GM23338 (cell line): ENCODE measurements at regions not wholly inside any gene's neighbourhood (a gene's known extent, or its start where the extent isn't known, plus 50 kb on each side); places are given as distances from the start of the nearest gene placed in this dataset.
A peak's percentile ranks its signal among the peaks of the same experiment; 100 is the strongest.

Source experiments
- ATAC-seq: fragments of 200-7000 bp; cut with Tn5 transposase; 3 replicates; pipeline ENCODE4 v1.9.1; 2020
- DNase-seq: peaks from one replicate; pipeline ENCODE4 v3.0.0-alpha.2; 2015; ENCODE audit warnings: low spot score
- H2AFZ ChIP-seq: fragments of 200-600 bp; sonication (generic); 2 replicates; pipeline ENCODE4 v1.8.0; 2016; ENCODE audit warnings: antibody characterized with exemption, mild to moderate bottlenecking, moderate library complexity
- H3F3A ChIP-seq: fragments of 200-600 bp; sonication (generic); replicated peaks from 2 replicates; pipeline ENCODE4 v1.8.0; 2017; ENCODE audit warnings: antibody characterized with exemption, mixed run types, low read depth
- H3K27ac ChIP-seq: fragments of 200-600 bp; sonication (generic); 2 replicates; pipeline ENCODE4 v1.6.1; 2016; ENCODE audit warnings: low read depth
- H3K27me3 ChIP-seq: fragments of 200-600 bp; sonication (generic); 2 replicates; pipeline ENCODE4 v1.8.0; 2016; ENCODE audit warnings: mild to moderate bottlenecking, mixed run types, moderate library complexity; ENCODE audit not compliant: insufficient read depth
- H3K36me3 ChIP-seq: fragments of 200-600 bp; sonication (generic); 2 replicates; pipeline ENCODE4 v1.8.0; 2016; ENCODE audit warnings: mild to moderate bottlenecking; ENCODE audit not compliant: insufficient read depth
- H3K4me1 ChIP-seq: fragments of 200-600 bp; sonication (generic); 2 replicates; pipeline ENCODE4 v1.8.0; 2016; ENCODE audit warnings: mild to moderate bottlenecking, moderate library complexity; ENCODE audit not compliant: insufficient read depth
- H3K4me2 ChIP-seq: fragments of 200-600 bp; sonication (generic); 2 replicates; pipeline ENCODE4 v1.7.1; 2017; ENCODE audit warnings: mixed run types
- H3K4me3 ChIP-seq: fragments of 200-600 bp; sonication (generic); 2 replicates; pipeline ENCODE4 v1.6.1; 2016; ENCODE audit warnings: mixed run types
- H3K79me2 ChIP-seq: fragments of 200-600 bp; sonication (generic); replicated peaks from 2 replicates; pipeline ENCODE4 v1.8.0; 2017; ENCODE audit warnings: mild to moderate bottlenecking; ENCODE audit not compliant: insufficient read depth
- H3K9me2 ChIP-seq: fragments of 200-600 bp; sonication (generic); 2 replicates; pipeline ENCODE4 v1.8.0; 2017; ENCODE audit not compliant: insufficient read depth
- H4K20me1 ChIP-seq: fragments of 200-600 bp; sonication (generic); replicated peaks from 2 replicates; pipeline ENCODE4 v1.8.0; 2017; ENCODE audit warnings: mild to moderate bottlenecking; ENCODE audit not compliant: insufficient read depth
- H3K27ac Mint-ChIP-seq: 2 replicates; pipeline ENCODE4 v1.8.0; 2020; ENCODE audit warnings: inconsistent platforms, mild to moderate bottlenecking, moderate library complexity, mixed read lengths
- H3K27me3 Mint-ChIP-seq: 3 replicates; pipeline ENCODE4 v1.8.0; 2022; ENCODE audit warnings: low read depth, mild to moderate bottlenecking, moderate library complexity, mixed read lengths, inconsistent platforms; ENCODE audit not compliant: insufficient read depth, poor library complexity
- H3K36me3 Mint-ChIP-seq: 3 replicates; pipeline ENCODE4 v1.8.0; 2021; ENCODE audit warnings: low read depth, mild to moderate bottlenecking, inconsistent platforms, moderate library complexity, mixed read lengths
- H3K4me1 Mint-ChIP-seq: 3 replicates; pipeline ENCODE4 v1.8.0; 2020; ENCODE audit warnings: mild to moderate bottlenecking, inconsistent platforms, mixed read lengths
- H3K4me3 Mint-ChIP-seq: 3 replicates; pipeline ENCODE4 v1.8.0; 2021; ENCODE audit warnings: moderate library complexity, mild to moderate bottlenecking, inconsistent platforms, mixed read lengths
- H3K9me3 Mint-ChIP-seq: 3 replicates; pipeline ENCODE4 v1.8.0; 2020; ENCODE audit warnings: moderate library complexity, mild to moderate bottlenecking, inconsistent platforms, mixed read lengths
- CREB1 ChIP-seq: fragments of 250-450 bp; sonication (Bioruptor Pico); IDR thresholded peaks from 2 replicates; pipeline ENCODE4 v1.5.0; 2020; ENCODE audit warnings: low read depth, mild to moderate bottlenecking, moderate library complexity
- EZH2 ChIP-seq: fragments of 200-600 bp; sonication (generic); IDR thresholded peaks from one replicate; pipeline ENCODE4 v1.8.0; 2017; ENCODE audit warnings: antibody characterized with exemption, mild to moderate bottlenecking, low read depth; ENCODE audit not compliant: unreplicated experiment
- EZH2phosphoT487 ChIP-seq: fragments of 200-600 bp; sonication (generic); IDR thresholded peaks from one replicate; pipeline ENCODE4 v1.8.1; 2018; ENCODE audit warnings: antibody characterized with exemption; ENCODE audit not compliant: unreplicated experiment
- JUNB ChIP-seq: IDR thresholded peaks from one replicate; pipeline ENCODE4 v1.6.1; 2016; ENCODE audit warnings: antibody characterized with exemption; ENCODE audit not compliant: unreplicated experiment
- NANOG ChIP-seq: IDR thresholded peaks from 2 replicates; pipeline ENCODE4 v1.6.1; 2016; ENCODE audit warnings: antibody characterized with exemption, borderline replicate concordance
- POLR2AphosphoS5 ChIP-seq: IDR thresholded peaks from 2 replicates; pipeline ENCODE4 v1.6.1; 2016; ENCODE audit warnings: antibody characterized with exemption, low read depth
- REST ChIP-seq: IDR thresholded peaks from one replicate; pipeline ENCODE4 v1.6.1; 2018; ENCODE audit warnings: antibody characterized with exemption; ENCODE audit not compliant: unreplicated experiment
- STAT1 ChIP-seq: IDR thresholded peaks from one replicate; pipeline ENCODE4 v1.6.1; 2016; ENCODE audit warnings: antibody characterized with exemption; ENCODE audit not compliant: unreplicated experiment
- ZNF114 ChIP-seq: fragments of 250-450 bp; sonication (Bioruptor Pico); IDR thresholded peaks from 2 replicates; pipeline ENCODE4 v1.5.0; 2020; ENCODE audit warnings: mild to moderate bottlenecking, moderate library complexity
- ZNF331 ChIP-seq: fragments of 250-450 bp; sonication (Bioruptor Pico); IDR thresholded peaks from 2 replicates; pipeline ENCODE4 v1.5.0; 2020; ENCODE audit warnings: low read depth, mild to moderate bottlenecking, moderate library complexity
- TF ChIP-seq, protein P1 (sequence below): fragments of 250-450 bp; sonication (Bioruptor Pico); IDR thresholded peaks from 2 replicates; pipeline ENCODE4 v1.5.0; 2020; ENCODE audit warnings: mild to moderate bottlenecking, moderate library complexity

- peaks cover 3% of the 10 kb centered on the region; the same call in 1 of the 3 replicates for H3K9me3 Mint-ChIP-seq
- H3K4me2 ChIP-seq = peak overlapping the region; percentile 57; the same call in 1 of the 2 replicates
- H3K4me3 Mint-ChIP-seq = peak overlapping the region; percentile 3; the same call in 1 of the 3 replicates
- TF ChIP-seq STAT1 (no peak), JUNB (no peak)
- H3K36me3 ChIP-seq = no peaks in the 10 kb centered on the region
- no peak overlapping the region for H3K27ac ChIP-seq
- no peak overlapping the region for H3K27ac Mint-ChIP-seq
- no peaks in the 10 kb centered on the region for H3K27me3 ChIP-seq
- ATAC-seq = peak; percentile 82
- peak overlapping the region; percentile 17; the same call in 1 of the 2 replicates for H3K4me3 ChIP-seq
- H3K4me1 ChIP-seq = peaks cover 11% of the 10 kb centered on the region
- H4K20me1 ChIP-seq = no peaks in the 10 kb centered on the region
- H3F3A ChIP-seq = no peaks in the 10 kb centered on the region
- peaks cover 27% of the 10 kb centered on the region for H3K27me3 Mint-ChIP-seq
- H2AFZ ChIP-seq = peak overlapping the region; percentile 89
- H3K4me1 Mint-ChIP-seq = peaks cover 33% of the 10 kb centered on the region
- no peaks in the 10 kb centered on the region for H3K79me2 ChIP-seq
- no peaks in the 10 kb centered on the region for H3K36me3 Mint-ChIP-seq
- peak; percentile 47 for DNase-seq
- no peaks in the 10 kb centered on the region for H3K9me2 ChIP-seq
These were observed 69.6 kb downstream of the ADRA2C start for GRCh38 chr4:3835527-3836405.

- peaks cover 27% of the 10 kb centered on the region for H3K27me3 Mint-ChIP-seq
- H3K9me3 Mint-ChIP-seq = peaks cover 3% of the 10 kb centered on the region; the same call in 1 of the 3 replicates
- Histone ChIP-seq H3K4me2 (peak overlapping the region; percentile 57; the same call in 1 of the 2 replicates), H3F3A (no peaks in the 10 kb centered on the region), H3K9me2 (no peaks in the 10 kb centered on the region), H3K27ac (no peak overlapping the region), H3K27me3 (no peaks in the 10 kb centered on the region), H2AFZ (peak overlapping the region; percentile 89; the same call in 1 of the 2 replicates), H3K79me2 (no peaks in the 10 kb centered on the region), H4K20me1 (no peaks in the 10 kb centered on the region), H3K4me3 (no peak overlapping the region), H3K4me1 (peaks cover 9% of the 10 kb centered on the region), H3K36me3 (no peaks in the 10 kb centered on the region)
- H3K4me3 Mint-ChIP-seq = no peak overlapping the region; the same call in 2 of the 3 replicates
- no peaks in the 10 kb centered on the region for H3K36me3 Mint-ChIP-seq
- ATAC-seq (peak; percentile 15), DNase-seq (no peak)
- no peak overlapping the region for H3K27ac Mint-ChIP-seq
- H3K4me1 Mint-ChIP-seq = peaks cover 30% of the 10 kb centered on the region
- TF ChIP-seq STAT1 = no peak
- no peak for TF ChIP-seq ZNF114
- TF ChIP-seq, protein P1, sequence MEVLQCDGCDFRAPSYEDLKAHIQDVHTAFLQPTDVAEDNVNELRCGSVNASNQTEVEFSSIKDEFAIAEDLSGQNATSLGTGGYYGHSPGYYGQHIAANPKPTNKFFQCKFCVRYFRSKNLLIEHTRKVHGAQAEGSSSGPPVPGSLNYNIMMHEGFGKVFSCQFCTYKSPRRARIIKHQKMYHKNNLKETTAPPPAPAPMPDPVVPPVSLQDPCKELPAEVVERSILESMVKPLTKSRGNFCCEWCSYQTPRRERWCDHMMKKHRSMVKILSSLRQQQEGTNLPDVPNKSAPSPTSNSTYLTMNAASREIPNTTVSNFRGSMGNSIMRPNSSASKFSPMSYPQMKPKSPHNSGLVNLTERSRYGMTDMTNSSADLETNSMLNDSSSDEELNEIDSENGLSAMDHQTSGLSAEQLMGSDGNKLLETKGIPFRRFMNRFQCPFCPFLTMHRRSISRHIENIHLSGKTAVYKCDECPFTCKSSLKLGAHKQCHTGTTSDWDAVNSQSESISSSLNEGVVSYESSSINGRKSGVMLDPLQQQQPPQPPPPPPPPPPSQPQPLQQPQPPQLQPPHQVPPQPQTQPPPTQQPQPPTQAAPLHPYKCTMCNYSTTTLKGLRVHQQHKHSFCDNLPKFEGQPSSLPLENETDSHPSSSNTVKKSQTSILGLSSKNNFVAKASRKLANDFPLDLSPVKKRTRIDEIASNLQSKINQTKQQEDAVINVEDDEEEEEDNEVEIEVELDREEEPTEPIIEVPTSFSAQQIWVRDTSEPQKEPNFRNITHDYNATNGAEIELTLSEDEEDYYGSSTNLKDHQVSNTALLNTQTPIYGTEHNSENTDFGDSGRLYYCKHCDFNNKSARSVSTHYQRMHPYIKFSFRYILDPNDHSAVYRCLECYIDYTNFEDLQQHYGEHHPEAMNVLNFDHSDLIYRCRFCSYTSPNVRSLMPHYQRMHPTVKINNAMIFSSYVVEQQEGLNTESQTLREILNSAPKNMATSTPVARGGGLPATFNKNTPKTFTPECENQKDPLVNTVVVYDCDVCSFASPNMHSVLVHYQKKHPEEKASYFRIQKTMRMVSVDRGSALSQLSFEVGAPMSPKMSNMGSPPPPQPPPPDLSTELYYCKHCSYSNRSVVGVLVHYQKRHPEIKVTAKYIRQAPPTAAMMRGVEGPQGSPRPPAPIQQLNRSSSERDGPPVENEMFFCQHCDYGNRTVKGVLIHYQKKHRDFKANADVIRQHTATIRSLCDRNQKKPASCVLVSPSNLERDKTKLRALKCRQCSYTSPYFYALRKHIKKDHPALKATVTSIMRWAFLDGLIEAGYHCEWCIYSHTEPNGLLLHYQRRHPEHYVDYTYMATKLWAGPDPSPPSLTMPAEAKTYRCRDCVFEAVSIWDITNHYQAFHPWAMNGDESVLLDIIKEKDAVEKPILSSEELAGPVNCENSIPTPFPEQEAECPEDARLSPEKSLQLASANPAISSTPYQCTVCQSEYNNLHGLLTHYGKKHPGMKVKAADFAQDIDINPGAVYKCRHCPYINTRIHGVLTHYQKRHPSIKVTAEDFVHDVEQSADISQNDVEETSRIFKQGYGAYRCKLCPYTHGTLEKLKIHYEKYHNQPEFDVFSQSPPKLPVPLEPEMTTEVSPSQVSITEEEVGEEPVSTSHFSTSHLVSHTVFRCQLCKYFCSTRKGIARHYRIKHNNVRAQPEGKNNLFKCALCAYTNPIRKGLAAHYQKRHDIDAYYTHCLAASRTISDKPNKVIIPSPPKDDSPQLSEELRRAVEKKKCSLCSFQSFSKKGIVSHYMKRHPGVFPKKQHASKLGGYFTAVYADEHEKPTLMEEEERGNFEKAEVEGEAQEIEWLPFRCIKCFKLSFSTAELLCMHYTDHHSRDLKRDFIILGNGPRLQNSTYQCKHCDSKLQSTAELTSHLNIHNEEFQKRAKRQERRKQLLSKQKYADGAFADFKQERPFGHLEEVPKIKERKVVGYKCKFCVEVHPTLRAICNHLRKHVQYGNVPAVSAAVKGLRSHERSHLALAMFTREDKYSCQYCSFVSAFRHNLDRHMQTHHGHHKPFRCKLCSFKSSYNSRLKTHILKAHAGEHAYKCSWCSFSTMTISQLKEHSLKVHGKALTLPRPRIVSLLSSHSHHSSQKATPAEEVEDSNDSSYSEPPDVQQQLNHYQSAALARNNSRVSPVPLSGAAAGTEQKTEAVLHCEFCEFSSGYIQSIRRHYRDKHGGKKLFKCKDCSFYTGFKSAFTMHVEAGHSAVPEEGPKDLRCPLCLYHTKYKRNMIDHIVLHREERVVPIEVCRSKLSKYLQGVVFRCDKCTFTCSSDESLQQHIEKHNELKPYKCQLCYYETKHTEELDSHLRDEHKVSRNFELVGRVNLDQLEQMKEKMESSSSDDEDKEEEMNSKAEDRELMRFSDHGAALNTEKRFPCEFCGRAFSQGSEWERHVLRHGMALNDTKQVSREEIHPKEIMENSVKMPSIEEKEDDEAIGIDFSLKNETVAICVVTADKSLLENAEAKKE (CRISPR knock-in tag) = no peak
- TF ChIP-seq REST = no peak
- no peak for TF ChIP-seq JUNB
- TF ChIP-seq ZNF331 = no peak
- no peak for TF ChIP-seq CREB1 (CRISPR knock-in tag)
- TF ChIP-seq EZH2 = no peak
- TF ChIP-seq NANOG = no peak
- no peak for TF ChIP-seq EZH2phosphoT487
- TF ChIP-seq POLR2AphosphoS5 = no peak
These were observed 70.2 kb downstream of the ADRA2C start for GRCh38 chr4:3836406-3836755.
